Fibroblast of lung (primary cell): ENCODE measurements at regions not wholly inside any gene's neighbourhood (a gene's known extent, or its start where the extent isn't known, plus 50 kb on each side); places are given as distances from the start of the nearest gene placed in this dataset.

Source experiments
- DNase-seq, 2 donors: peaks; one replicate each; pipeline versions ENCODE4 v3.0.0 to v3.0.0-alpha.2; 2010; ENCODE audit warnings: low read depth in 2 of 2
- H2AFZ ChIP-seq: 2 replicates; pipeline ENCODE4 v1.5.1; 2012; ENCODE audit warnings: low read length, control low read depth, inconsistent platforms
- H3K27ac ChIP-seq: 2 replicates; pipeline ENCODE4 v1.5.1; 2011; ENCODE audit warnings: low read length, control low read depth; ENCODE audit not compliant: insufficient read depth
- H3K27me3 ChIP-seq: 2 replicates; pipeline ENCODE4 v1.5.1; 2011; ENCODE audit warnings: mild to moderate bottlenecking, low read length; ENCODE audit not compliant: control insufficient read depth, insufficient read depth
- H3K36me3 ChIP-seq: 2 replicates; pipeline ENCODE4 v1.5.1; 2011; ENCODE audit warnings: low read length; ENCODE audit not compliant: control insufficient read depth, insufficient read depth
- H3K4me1 ChIP-seq: 2 replicates; pipeline ENCODE4 v1.5.1; 2011; ENCODE audit warnings: low read length; ENCODE audit not compliant: control insufficient read depth, insufficient read depth; ENCODE audit errors: extremely low read depth
- H3K4me2 ChIP-seq: 2 replicates; pipeline ENCODE4 v1.5.1; 2011; ENCODE audit warnings: low read length, control low read depth; ENCODE audit not compliant: insufficient read depth; ENCODE audit errors: extremely low read depth
- H3K4me3 ChIP-seq, 4 experiments: fragments of 200-600 bp in 1 of 4; sonication (generic) in 1 of 4; replicated peaks in 1 of 4; 2 replicates each; pipeline ENCODE4 v1.5.1; 2011 to 2016; ENCODE audit warnings: low read length in 4 of 4, low read depth in 3 of 4, mild to moderate bottlenecking in 3 of 4, control low read depth in 2 of 4, inconsistent platforms in 1 of 4, mixed read lengths in 1 of 4; ENCODE audit not compliant: insufficient read depth in 1 of 4; ENCODE audit errors: control extremely low read depth in 1 of 4
- H3K79me2 ChIP-seq: 2 replicates; pipeline ENCODE4 v1.5.1; 2012; ENCODE audit warnings: mild to moderate bottlenecking, low read length, inconsistent platforms; ENCODE audit not compliant: control insufficient read depth, insufficient read depth
- H3K9ac ChIP-seq: 2 replicates; pipeline ENCODE4 v1.5.1; 2011; ENCODE audit warnings: mild to moderate bottlenecking, low read length, control low read depth; ENCODE audit not compliant: insufficient read depth
- H3K9me3 ChIP-seq: 2 replicates; pipeline ENCODE4 v1.5.1; 2012; ENCODE audit warnings: low read depth, low read length; ENCODE audit not compliant: control insufficient read depth, insufficient read depth
- H4K20me1 ChIP-seq: 2 replicates; pipeline ENCODE4 v1.5.1; 2011; ENCODE audit warnings: low read length; ENCODE audit not compliant: control insufficient read depth, insufficient read depth; ENCODE audit errors: extremely low read depth
- EZH2 ChIP-seq: IDR thresholded peaks from 2 replicates; pipeline ENCODE4 v1.5.1; 2012; ENCODE audit warnings: low read length, control low read depth, mild to moderate bottlenecking; ENCODE audit errors: missing control alignments
- TF ChIP-seq, protein P1 (sequence below), 2 donors: IDR thresholded peaks in 1 of 2; conservative IDR thresholded peaks in 1 of 2; 1 replicate in 1 of 2; 2 replicates in 1 of 2; pipeline ENCODE4 v1.5.1; 2011 to 2012; ENCODE audit warnings: low read length in 2 of 2, control low read depth in 1 of 2, inconsistent platforms in 1 of 2, low read depth in 1 of 2, mild to moderate bottlenecking in 1 of 2

GRCh38 chr1:224534731-224535130 is 81.4 kb upstream of the CNIH3 start:
- no peak overlapping the region for H3K9ac ChIP-seq
- H3K79me2 ChIP-seq, result no peaks in the 10 kb centered on the region
- no peaks in the 10 kb centered on the region for H3K36me3 ChIP-seq
- H3K4me2 ChIP-seq, result no peak overlapping the region
- H3K27ac ChIP-seq, result no peak overlapping the region
- no peak overlapping the region for H2AFZ ChIP-seq
- H3K27me3 ChIP-seq, result no peaks in the 10 kb centered on the region
- no peaks in the 10 kb centered on the region for H4K20me1 ChIP-seq
- TF ChIP-seq EZH2, result no peak
- TF ChIP-seq, protein P1, sequence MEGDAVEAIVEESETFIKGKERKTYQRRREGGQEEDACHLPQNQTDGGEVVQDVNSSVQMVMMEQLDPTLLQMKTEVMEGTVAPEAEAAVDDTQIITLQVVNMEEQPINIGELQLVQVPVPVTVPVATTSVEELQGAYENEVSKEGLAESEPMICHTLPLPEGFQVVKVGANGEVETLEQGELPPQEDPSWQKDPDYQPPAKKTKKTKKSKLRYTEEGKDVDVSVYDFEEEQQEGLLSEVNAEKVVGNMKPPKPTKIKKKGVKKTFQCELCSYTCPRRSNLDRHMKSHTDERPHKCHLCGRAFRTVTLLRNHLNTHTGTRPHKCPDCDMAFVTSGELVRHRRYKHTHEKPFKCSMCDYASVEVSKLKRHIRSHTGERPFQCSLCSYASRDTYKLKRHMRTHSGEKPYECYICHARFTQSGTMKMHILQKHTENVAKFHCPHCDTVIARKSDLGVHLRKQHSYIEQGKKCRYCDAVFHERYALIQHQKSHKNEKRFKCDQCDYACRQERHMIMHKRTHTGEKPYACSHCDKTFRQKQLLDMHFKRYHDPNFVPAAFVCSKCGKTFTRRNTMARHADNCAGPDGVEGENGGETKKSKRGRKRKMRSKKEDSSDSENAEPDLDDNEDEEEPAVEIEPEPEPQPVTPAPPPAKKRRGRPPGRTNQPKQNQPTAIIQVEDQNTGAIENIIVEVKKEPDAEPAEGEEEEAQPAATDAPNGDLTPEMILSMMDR (conservative IDR thresholded peaks at IDR 0.05 in 1 of 2, IDR thresholded peaks at IDR 0.05 in 1 of 2; ENCODE audit: low read depth in 1 of 2, low read length in 2 of 2), result no peak
- peaks cover 4% of the 10 kb centered on the region for H3K4me1 ChIP-seq
- no peak for DNase-seq
- no peak overlapping the region for H3K4me3 ChIP-seq
- H3K9me3 ChIP-seq, result no peaks in the 10 kb centered on the region

DNA sequence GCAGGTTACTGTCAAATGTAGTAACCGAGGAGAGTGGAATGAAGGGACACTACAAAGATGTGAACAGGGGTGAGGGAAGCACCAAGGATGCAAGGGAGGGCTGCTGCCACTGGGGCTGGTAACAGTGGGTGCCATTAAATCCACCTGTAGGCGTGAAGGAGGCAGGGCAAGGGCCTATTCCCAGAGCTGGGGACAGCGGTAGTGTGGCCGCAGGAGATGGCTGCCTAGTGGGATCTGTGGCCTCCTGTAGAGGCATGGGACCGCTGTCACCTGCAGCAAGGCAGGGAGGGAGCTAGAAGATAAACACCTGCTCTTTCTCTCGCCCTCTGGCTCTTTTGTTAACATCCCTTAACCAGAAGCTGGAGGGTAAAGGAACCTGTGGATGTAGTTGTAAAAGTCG is 80.5 kb upstream of the CNIH3 start:
- no peaks in the 10 kb centered on the region for H3K27me3 ChIP-seq
- peaks cover 2% of the 10 kb centered on the region for H3K4me1 ChIP-seq
- no peaks in the 10 kb centered on the region for H4K20me1 ChIP-seq
- H3K36me3 ChIP-seq, result no peaks in the 10 kb centered on the region
- H3K9me3 ChIP-seq, result no peaks in the 10 kb centered on the region
- no peak overlapping the region for H3K27ac ChIP-seq
- no peak overlapping the region for H3K4me3 ChIP-seq
- no peak for DNase-seq
- no peak overlapping the region for H3K4me2 ChIP-seq
- no peak overlapping the region for H3K9ac ChIP-seq
- H2AFZ ChIP-seq, result no peak overlapping the region
- H3K79me2 ChIP-seq, result no peaks in the 10 kb centered on the region
- no peak for TF ChIP-seq EZH2
- TF ChIP-seq, protein P1 (conservative IDR thresholded peaks at IDR 0.05 in 1 of 2, IDR thresholded peaks at IDR 0.05 in 1 of 2; ENCODE audit: low read depth in 1 of 2, low read length in 2 of 2), result no peak

DNA sequence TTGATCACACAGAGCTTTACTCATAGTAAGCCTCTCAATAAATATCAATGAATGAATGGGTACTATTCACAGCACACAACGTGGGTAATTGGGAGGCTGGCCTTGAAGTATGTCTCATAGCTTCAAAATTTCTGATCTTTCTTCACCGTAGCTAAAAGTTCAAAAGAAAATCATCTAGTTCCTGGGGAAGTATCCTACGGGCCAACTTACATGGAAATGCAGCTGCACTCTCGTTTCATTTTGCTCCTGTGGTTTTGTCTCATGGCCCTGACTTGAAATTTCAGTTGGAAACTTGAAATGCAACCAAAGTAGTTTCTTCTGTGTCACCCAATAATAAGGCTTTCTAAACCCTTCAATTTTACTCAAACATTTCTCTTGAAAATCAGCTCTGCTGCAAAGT is 76.1 kb upstream of the CNIH3 start:
- DNase-seq, result peak; percentile 55 to 80
- no peaks in the 10 kb centered on the region for H3K9me3 ChIP-seq
- H3K27ac ChIP-seq, result no peak overlapping the region
- TF ChIP-seq, protein P1 (conservative IDR thresholded peaks at IDR 0.05 in 1 of 2, IDR thresholded peaks at IDR 0.05 in 1 of 2; ENCODE audit: low read depth in 1 of 2, low read length in 2 of 2), result no peak
- no peak for TF ChIP-seq EZH2
- no peak overlapping the region for H3K9ac ChIP-seq
- H3K79me2 ChIP-seq, result no peaks in the 10 kb centered on the region
- H3K4me1 ChIP-seq, result peaks cover 22% of the 10 kb centered on the region
- peak overlapping the region; percentile 56 for H3K4me2 ChIP-seq
- no peaks in the 10 kb centered on the region for H4K20me1 ChIP-seq
- no peaks in the 10 kb centered on the region for H3K36me3 ChIP-seq
- H3K4me3 ChIP-seq, result peak overlapping the region in 1 of 4 experiments; percentile 18
- no peaks in the 10 kb centered on the region for H3K27me3 ChIP-seq
- H2AFZ ChIP-seq, result peak overlapping the region; percentile 29
